IMR-90 (cell line): ENCODE measurements at regions not wholly inside any gene's neighbourhood (a gene's known extent, or its start where the extent isn't known, plus 50 kb on each side); places are given as distances from the start of the nearest gene placed in this dataset.

Experiments used
- ATAC-seq: fragments of 200-7000 bp; cut with Tn5 transposase; 2 replicates; pipeline ENCODE4 v1.9.1; 2020; ENCODE audit warnings: low read depth, mild to moderate bottlenecking, moderate library complexity
- BruUV-seq: library from RNA; stranded (reverse); fragments of 400-500 nt; replicated peaks from 2 replicates; lab custom pipeline; 2021; lab: Mats Ljungman, UMichigan
- CTCF ChIA-PET: fragments of 300-600 bp; formaldehyde crosslinking; extraction: SDS; loops from one replicate; lab custom pipeline; 2021; ENCODE audit warnings: antibody characterized with exemption; lab: Yijun Ruan, JAX
- POLR2A ChIA-PET: fragments of 300-600 bp; sonication (Branson Sonifier 250); formaldehyde crosslinking; loops from one replicate; lab custom pipeline; 2022; ENCODE audit warnings: antibody characterized with exemption; ENCODE audit not compliant: unreplicated experiment; lab: Charles Lee
- DNase-seq: peaks from one replicate; pipeline ENCODE4 v3.0.0; 2013
- H2AFZ ChIP-seq: replicated peaks from 2 replicates; pipeline ENCODE3; 2013; ENCODE audit warnings: low read length, mild to moderate bottlenecking; ENCODE audit not compliant: poor library complexity
- H2AK5ac ChIP-seq: 2 replicates; pipeline ENCODE4 v1.6.1; 2013; ENCODE audit warnings: low read depth, low read length, inconsistent platforms
- H2AK9ac ChIP-seq: replicated peaks from 2 replicates; pipeline ENCODE3; 2013; ENCODE audit warnings: mild to moderate bottlenecking, low read depth, low read length, moderate library complexity; ENCODE audit not compliant: poor library complexity
- H2BK120ac ChIP-seq: 2 replicates; pipeline ENCODE4 v1.6.1; 2013; ENCODE audit warnings: low read depth, low read length, inconsistent platforms
- H2BK15ac ChIP-seq: 3 replicates; pipeline ENCODE4 v1.6.1; 2013; ENCODE audit warnings: low read depth, low read length, inconsistent platforms
- H2BK20ac ChIP-seq: 2 replicates; pipeline ENCODE4 v1.6.1; 2013; ENCODE audit warnings: low read depth, mild to moderate bottlenecking, inconsistent platforms, low read length, moderate library complexity
- H2BK5ac ChIP-seq: 2 replicates; pipeline ENCODE4 v1.6.1; 2013; ENCODE audit warnings: mild to moderate bottlenecking, low read depth, low read length, inconsistent platforms; ENCODE audit not compliant: poor library complexity, severe bottlenecking
- H3K14ac ChIP-seq: replicated peaks from 2 replicates; pipeline ENCODE4 v1.6.1; 2013; ENCODE audit warnings: low read depth, low read length, inconsistent platforms
- H3K18ac ChIP-seq: 2 replicates; pipeline ENCODE4 v1.6.1; 2013; ENCODE audit warnings: low read depth, low read length, control low read depth
- H3K23ac ChIP-seq: 2 replicates; pipeline ENCODE4 v1.6.1; 2013; ENCODE audit warnings: low read depth, low read length, inconsistent platforms
- H3K27ac ChIP-seq: 2 replicates; pipeline ENCODE4 v1.5.1; 2013; ENCODE audit warnings: mild to moderate bottlenecking, control low read depth, low read length; ENCODE audit not compliant: insufficient read depth
- H3K27me3 ChIP-seq: 2 replicates; pipeline ENCODE4 v1.6.1; 2013; ENCODE audit warnings: low read length; ENCODE audit not compliant: control insufficient read depth, insufficient read depth
- H3K36me3 ChIP-seq: 2 replicates; pipeline ENCODE4 v1.6.1; 2013; ENCODE audit warnings: low read length, mixed read lengths; ENCODE audit not compliant: control insufficient read depth, insufficient read depth
- H3K4ac ChIP-seq: 2 replicates; pipeline ENCODE4 v1.6.1; 2013; ENCODE audit warnings: low read depth, low read length, inconsistent platforms
- H3K4me1 ChIP-seq: 2 replicates; pipeline ENCODE4 v1.6.1; 2013; ENCODE audit warnings: low read length, mixed read lengths; ENCODE audit not compliant: control insufficient read depth, insufficient read depth
- H3K4me2 ChIP-seq: 2 replicates; pipeline ENCODE4 v1.6.1; 2013; ENCODE audit warnings: low read depth, mild to moderate bottlenecking, control low read depth, low read length, moderate library complexity
- H3K4me3 ChIP-seq: 2 replicates; pipeline ENCODE4 v1.5.1; 2013; ENCODE audit warnings: low read depth, mild to moderate bottlenecking, control low read depth, low read length, moderate library complexity; ENCODE audit not compliant: insufficient read depth
- H3K56ac ChIP-seq: 2 replicates; pipeline ENCODE4 v1.6.1; 2013; ENCODE audit warnings: low read length, inconsistent platforms; ENCODE audit not compliant: insufficient read depth; ENCODE audit errors: extremely low read depth
- H3K79me1 ChIP-seq, 2 experiments: 2 replicates each; pipeline ENCODE4 v1.6.1; 2013; ENCODE audit warnings: low read length in 2 of 2, inconsistent platforms in 1 of 2, low read depth in 1 of 2
- H3K9ac ChIP-seq: 2 replicates; pipeline ENCODE4 v1.6.1; 2013; ENCODE audit warnings: low read depth, low read length, control low read depth
- H3K9me1 ChIP-seq: 2 replicates; pipeline ENCODE4 v1.6.1; 2013; ENCODE audit warnings: low read length, inconsistent platforms; ENCODE audit not compliant: insufficient read depth
- H3K9me3 ChIP-seq: 2 replicates; pipeline ENCODE4 v1.6.1; 2013; ENCODE audit warnings: low read length; ENCODE audit not compliant: control insufficient read depth, insufficient read depth
- H4K20me1 ChIP-seq: 2 replicates; pipeline ENCODE4 v1.6.1; 2013; ENCODE audit warnings: low read length, inconsistent platforms; ENCODE audit not compliant: insufficient read depth
- H4K5ac ChIP-seq: 2 replicates; pipeline ENCODE4 v1.6.1; 2013; ENCODE audit warnings: mild to moderate bottlenecking, low read depth, low read length, control low read depth
- H4K8ac ChIP-seq, 2 experiments: 2 replicates each; pipeline ENCODE4 v1.6.1; 2013; ENCODE audit warnings: low read depth in 2 of 2, low read length in 2 of 2, control low read depth in 1 of 2, inconsistent platforms in 1 of 2
- H4K91ac ChIP-seq: 2 replicates; pipeline ENCODE4 v1.6.1; 2013; ENCODE audit warnings: low read depth, low read length, inconsistent platforms; ENCODE audit not compliant: insufficient read depth
- BHLHE40 ChIP-seq: fragments of 150-350 bp; IDR thresholded peaks from 2 replicates; pipeline ENCODE4 v1.6.1; 2016; ENCODE audit warnings: mild to moderate bottlenecking, low read depth, low read length
- CHD1 ChIP-seq: IDR thresholded peaks from 2 replicates; pipeline ENCODE4 v1.6.1; 2012; ENCODE audit warnings: low read depth, low read length, improper control_type of control experiment
- MXI1 ChIP-seq: IDR thresholded peaks from 2 replicates; pipeline ENCODE4 v1.6.1; 2012; ENCODE audit warnings: low read depth, mild to moderate bottlenecking, low read length, moderate library complexity, borderline replicate concordance
- NFE2L2 ChIP-seq: fragments of 150-350 bp; IDR thresholded peaks from 2 replicates; pipeline ENCODE4 v1.6.1; 2016; ENCODE audit warnings: low read depth, mild to moderate bottlenecking, low read length
- RCOR1 ChIP-seq: IDR thresholded peaks from 2 replicates; pipeline ENCODE4 v1.6.1; 2012; ENCODE audit warnings: mild to moderate bottlenecking, low read length, improper control_type of control experiment; ENCODE audit not compliant: insufficient replicate concordance
- RFX5 ChIP-seq: IDR thresholded peaks from 2 replicates; pipeline ENCODE4 v1.8.0; 2012; ENCODE audit warnings: low read depth, mild to moderate bottlenecking, low read length, moderate library complexity
- WGBS, 2 experiments: methylation state at CpG; one replicate each; pipeline versions ENCODE4 v1.1.5 to v1.1.7; 2013; ENCODE audit warnings: missing lambda C conversion rate in 2 of 2; ENCODE audit not compliant: insufficient read length in 1 of 2; ENCODE audit errors: extremely low coverage in 2 of 2; 5-methylcytosine and 5-hydroxymethylcytosine counted together
- dilution Hi-C: fragments of 300-500 bp; cut with HindIII; formaldehyde crosslinking; loops from one replicate; pipeline ENCODE4 v1.14.3; 2018; ENCODE audit warnings: low sequenced_read_pairs; ENCODE audit not compliant: unreplicated experiment
- in situ Hi-C: fragments of 300-500 bp; cut with MboI; formaldehyde crosslinking; loops from 3 replicates; pipeline ENCODE4 v1.14.3; 2019; ENCODE audit warnings: low sequenced_read_pairs, inconsistent platforms, mixed read lengths
- intact Hi-C: fragments of 100-400 bp; cut with micrococcal nuclease; formaldehyde crosslinking; loops from 2 replicates; pipeline ENCODE4 v1.10.0; 2022
- TF ChIP-seq, protein P1 (sequence below): conservative IDR thresholded peaks from 2 replicates; pipeline ENCODE4 v1.5.1; 2012; ENCODE audit warnings: mild to moderate bottlenecking, low read depth, low read length, improper control_type of control experiment

GRCh38 chr12:67919406-67919805 is 69.8 kb upstream of the IFNG-AS1 start:
- H2AFZ ChIP-seq = no peak overlapping the region
- H3K4me1 ChIP-seq = no peaks in the 10 kb centered on the region
- intact Hi-C loops = no loop called here
- no peaks in the 10 kb centered on the region for H3K27me3 ChIP-seq
- H2BK120ac ChIP-seq = no peak overlapping the region
- H4K91ac ChIP-seq = no peak overlapping the region
- H3K14ac ChIP-seq = no peak overlapping the region
- H3K23ac ChIP-seq = no peak overlapping the region
- H4K5ac ChIP-seq = no peak overlapping the region
- no TSS peak for BruUV-seq
- no peaks in the 10 kb centered on the region for H3K36me3 ChIP-seq
- no peak overlapping the region for H3K18ac ChIP-seq
- no peak overlapping the region for H2BK20ac ChIP-seq
- H2BK15ac ChIP-seq = no peak overlapping the region
- H3K4me3 ChIP-seq = no peak overlapping the region
- no peaks in the 10 kb centered on the region for H3K9me1 ChIP-seq
- WGBS, 2 experiments = no CpG with 5 or more reads among the region's 2 CpGs
- CTCF ChIA-PET = no interaction called here
- no peaks in the 10 kb centered on the region for H3K9me3 ChIP-seq
- POLR2A ChIA-PET = no interaction called here
- DNase-seq = no peak
- no peak overlapping the region for H3K4ac ChIP-seq
- H3K4me2 ChIP-seq = no peak overlapping the region
- H2AK5ac ChIP-seq = no peak overlapping the region
- no peak overlapping the region for H3K27ac ChIP-seq
- no peak overlapping the region for H2BK5ac ChIP-seq
- no peak for ATAC-seq
- H3K9ac ChIP-seq = no peak overlapping the region
- no peak overlapping the region for H4K8ac ChIP-seq
- TF ChIP-seq RFX5 (no peak), MXI1 (no peak), CHD1 (no peak), RCOR1 (no peak), NFE2L2 (no peak), BHLHE40 (no peak)
- TF ChIP-seq, protein P1, sequence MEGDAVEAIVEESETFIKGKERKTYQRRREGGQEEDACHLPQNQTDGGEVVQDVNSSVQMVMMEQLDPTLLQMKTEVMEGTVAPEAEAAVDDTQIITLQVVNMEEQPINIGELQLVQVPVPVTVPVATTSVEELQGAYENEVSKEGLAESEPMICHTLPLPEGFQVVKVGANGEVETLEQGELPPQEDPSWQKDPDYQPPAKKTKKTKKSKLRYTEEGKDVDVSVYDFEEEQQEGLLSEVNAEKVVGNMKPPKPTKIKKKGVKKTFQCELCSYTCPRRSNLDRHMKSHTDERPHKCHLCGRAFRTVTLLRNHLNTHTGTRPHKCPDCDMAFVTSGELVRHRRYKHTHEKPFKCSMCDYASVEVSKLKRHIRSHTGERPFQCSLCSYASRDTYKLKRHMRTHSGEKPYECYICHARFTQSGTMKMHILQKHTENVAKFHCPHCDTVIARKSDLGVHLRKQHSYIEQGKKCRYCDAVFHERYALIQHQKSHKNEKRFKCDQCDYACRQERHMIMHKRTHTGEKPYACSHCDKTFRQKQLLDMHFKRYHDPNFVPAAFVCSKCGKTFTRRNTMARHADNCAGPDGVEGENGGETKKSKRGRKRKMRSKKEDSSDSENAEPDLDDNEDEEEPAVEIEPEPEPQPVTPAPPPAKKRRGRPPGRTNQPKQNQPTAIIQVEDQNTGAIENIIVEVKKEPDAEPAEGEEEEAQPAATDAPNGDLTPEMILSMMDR = no peak
- in situ Hi-C loops = no loop called here
- dilution Hi-C loops = no loop called here
- H3K56ac ChIP-seq = no peak overlapping the region
- H3K79me1 ChIP-seq = no peaks in the 10 kb centered on the region
- H4K20me1 ChIP-seq = no peaks in the 10 kb centered on the region
- no peak overlapping the region for H2AK9ac ChIP-seq
